ENCODE measurements at regions not wholly inside any gene's neighbourhood (a gene's known extent, or its start where the extent isn't known, plus 50 kb on each side); places are given as distances from the start of the nearest gene placed in this dataset.

- Histone ChIP-seq H3K27me3 (no peaks in the 10 kb centered on the region), H3K27ac (no peak overlapping the region), H3K9me3 (no peaks in the 10 kb centered on the region), H3K4me1 (no peaks in the 10 kb centered on the region), H3K4me3 (no peak overlapping the region), H3K9ac (ENCODE audit: low read depth in 2 of 2, low read length in 2 of 2) (no peak overlapping the region), H3K36me3 (no peaks in the 10 kb centered on the region)
- DNase-seq, result no peak
- intact Hi-C loops (cut with DNase I), result no loop called here
- no peak for TF ChIP-seq CTCF (IDR thresholded peaks at IDR 0.05)
Measured at GRCh38 chr3:78070188-78070587, 1030.3 kb downstream of the ROBO2 start.

- TF ChIP-seq CTCF (IDR thresholded peaks at IDR 0.05), result no peak
- Histone ChIP-seq H3K4me3 (no peak overlapping the region), H3K4me1 (no peaks in the 10 kb centered on the region), H3K9ac (ENCODE audit: low read depth in 2 of 2, low read length in 2 of 2) (no peak overlapping the region), H3K27ac (no peak overlapping the region), H3K36me3 (no peaks in the 10 kb centered on the region), H3K9me3 (no peaks in the 10 kb centered on the region), H3K27me3 (no peaks in the 10 kb centered on the region)
- intact Hi-C loops (cut with DNase I), result no loop called here
- no peak for DNase-seq
Measured at GRCh38 chr3:78076379-78076778, 1036.5 kb downstream of the ROBO2 start.

- Histone ChIP-seq H3K4me3 (no peak overlapping the region), H3K36me3 (no peaks in the 10 kb centered on the region), H3K27me3 (no peaks in the 10 kb centered on the region), H3K27ac (no peak overlapping the region), H3K9me3 (no peaks in the 10 kb centered on the region), H3K9ac (ENCODE audit: low read depth in 2 of 2, low read length in 2 of 2) (no peak overlapping the region), H3K4me1 (no peaks in the 10 kb centered on the region)
- no peak for TF ChIP-seq CTCF (IDR thresholded peaks at IDR 0.05)
- DNase-seq, result no peak
- intact Hi-C loops (cut with DNase I), result no loop called here
Measured at GRCh38 chr3:78077178-78077577, 1037.3 kb downstream of the ROBO2 start.

GRCh38 chr3:78077842-78078241 lies 1037.9 kb downstream of the ROBO2 start:
- Histone ChIP-seq H3K36me3 (no peaks in the 10 kb centered on the region), H3K9ac (ENCODE audit: low read depth in 2 of 2, low read length in 2 of 2) (no peak overlapping the region), H3K4me1 (no peaks in the 10 kb centered on the region), H3K4me3 (no peak overlapping the region), H3K27ac (no peak overlapping the region), H3K9me3 (no peaks in the 10 kb centered on the region), H3K27me3 (no peaks in the 10 kb centered on the region)
- intact Hi-C loops (cut with DNase I), result no loop called here
- DNase-seq, result no peak
- no peak for TF ChIP-seq CTCF (IDR thresholded peaks at IDR 0.05)

GRCh38 chr3:78079514-78079913 lies 1039.6 kb downstream of the ROBO2 start:
- no peak overlapping the region for H3K27ac ChIP-seq
- H3K27me3 ChIP-seq, result no peaks in the 10 kb centered on the region
- H3K9me3 ChIP-seq, result no peaks in the 10 kb centered on the region
- no peaks in the 10 kb centered on the region for H3K36me3 ChIP-seq
- no peaks in the 10 kb centered on the region for H3K4me1 ChIP-seq
- no peak overlapping the region for H3K4me3 ChIP-seq
- intact Hi-C loops (cut with DNase I), result no loop called here
- no peak overlapping the region for H3K9ac ChIP-seq (ENCODE audit: low read depth in 2 of 2, low read length in 2 of 2)
- TF ChIP-seq CTCF (IDR thresholded peaks at IDR 0.05), result no peak
- no peak for DNase-seq

- Histone ChIP-seq H3K4me1 (no peaks in the 10 kb centered on the region), H3K27ac (no peak overlapping the region), H3K36me3 (no peaks in the 10 kb centered on the region), H3K9me3 (no peaks in the 10 kb centered on the region), H3K9ac (ENCODE audit: low read depth in 2 of 2, low read length in 2 of 2) (no peak overlapping the region), H3K27me3 (no peaks in the 10 kb centered on the region), H3K4me3 (no peak overlapping the region)
- no peak for TF ChIP-seq CTCF (IDR thresholded peaks at IDR 0.05)
- intact Hi-C loops (cut with DNase I), result no loop called here
- no peak for DNase-seq
Measured at GRCh38 chr3:78086150-78086549, 1046.3 kb downstream of the ROBO2 start.

Data from colonic mucosa (tissue), 4 donors.